HepG2 (cell line): ENCODE measurements at regions not wholly inside any gene's neighbourhood (a gene's known extent, or its start where the extent isn't known, plus 50 kb on each side); places are given as distances from the start of the nearest gene placed in this dataset.

ENCODE experiments used
- ATAC-seq: fragments of 200-7000 bp; cut with Tn5 transposase; 3 replicates; pipeline ENCODE4 v1.9.1; 2020; ENCODE audit warnings: mild to moderate bottlenecking, moderate library complexity
- BruUV-seq: library from RNA; stranded (reverse); fragments of 400-500 nt; replicated peaks from 2 replicates; lab custom pipeline; 2021; lab: Mats Ljungman, UMichigan
- CTCF ChIA-PET: fragments of 300-600 bp; formaldehyde crosslinking; extraction: SDS; loops from one replicate; lab custom pipeline; 2021; ENCODE audit warnings: low total read pairs, inconsistent platforms, low intra/inter-chr PET ratio; lab: Yijun Ruan, JAX
- POLR2A ChIA-PET: fragments of 350-600 bp; sonication (Branson Sonifier 250); formaldehyde crosslinking; loops from one replicate; lab custom pipeline; 2020; ENCODE audit warnings: antibody characterized with exemption, inconsistent platforms; lab: Yijun Ruan, JAX
- DNase-seq: peaks from one replicate; pipeline ENCODE4 v3.0.0-alpha.2; 2015; ENCODE audit warnings: low spot score
- FAIRE-seq: peaks from 3 replicates; lab custom pipeline; 2011; peaks lifted over from hg19 to GRCh38; lab: Jason Lieb, UNC
- H2AFZ ChIP-seq: one replicate; pipeline ENCODE4 v1.6.1; 2011; ENCODE audit warnings: low read length, inconsistent platforms
- H3K27ac ChIP-seq: fragments of 300-600 bp; 3 replicates; pipeline ENCODE4 v1.8.0; 2011; ENCODE audit warnings: mixed run types, mild to moderate bottlenecking, mixed read lengths, low read length, inconsistent platforms; ENCODE audit not compliant: insufficient read depth; ENCODE audit errors: extremely low read length
- H3K27me3 ChIP-seq, 2 experiments: fragments of 200-600 bp in 1 of 2; 2 replicates in 1 of 2; 3 replicates in 1 of 2; pipeline versions ENCODE4 v1.6.0 to v1.8.0; 2011; ENCODE audit warnings: low read length in 2 of 2, mild to moderate bottlenecking in 2 of 2, moderate library complexity in 2 of 2, inconsistent platforms in 1 of 2; ENCODE audit not compliant: insufficient read depth in 2 of 2, control insufficient read depth in 1 of 2
- H3K36me3 ChIP-seq, 2 experiments: fragments of 200-600 bp in 1 of 2; replicated peaks in 1 of 2; 2 replicates in 1 of 2; 3 replicates in 1 of 2; pipeline versions ENCODE4 v1.5.1 to v1.8.0; 2011; ENCODE audit warnings: low read length in 2 of 2, inconsistent platforms in 1 of 2; ENCODE audit not compliant: insufficient read depth in 2 of 2, control insufficient read depth in 1 of 2
- H3K4me1 ChIP-seq: 2 replicates; pipeline ENCODE4 v1.5.1; 2012; ENCODE audit warnings: low read length, inconsistent platforms; ENCODE audit not compliant: insufficient read depth
- H3K4me2 ChIP-seq: 2 replicates; pipeline ENCODE4 v1.6.0; 2011; ENCODE audit warnings: low read depth, low read length, inconsistent platforms
- H3K4me3 ChIP-seq, 3 experiments: fragments of 200-600 bp in 1 of 3; sonication (generic), shearing (Covaris generic) in 1 of 3; replicated peaks in 1 of 3; 2 replicates each; pipeline ENCODE4 v1.5.1; 2011 to 2016; ENCODE audit warnings: low read length in 3 of 3, inconsistent platforms in 2 of 3, low read depth in 2 of 3, mild to moderate bottlenecking in 2 of 3, control low read depth in 1 of 3, mixed read lengths in 1 of 3; ENCODE audit not compliant: insufficient read depth in 1 of 3
- H3K79me2 ChIP-seq: one replicate; pipeline ENCODE4 v1.6.1; 2011; ENCODE audit warnings: low read length, inconsistent platforms; ENCODE audit not compliant: insufficient read depth
- H3K9ac ChIP-seq: 2 replicates; pipeline ENCODE4 v1.6.0; 2011; ENCODE audit warnings: mild to moderate bottlenecking, low read depth, low read length, inconsistent platforms; ENCODE audit not compliant: insufficient read depth
- H3K9me3 ChIP-seq: 2 replicates; pipeline ENCODE4 v1.5.1; 2012; ENCODE audit warnings: mild to moderate bottlenecking, low read length
- H4K20me1 ChIP-seq: 2 replicates; pipeline ENCODE4 v1.6.0; 2011; ENCODE audit warnings: inconsistent platforms, mild to moderate bottlenecking, low read length, moderate library complexity; ENCODE audit not compliant: insufficient read depth
- CEBPB ChIP-seq: IDR thresholded peaks from 2 replicates; pipeline ENCODE4 v1.6.1; 2011; ENCODE audit warnings: low read depth, low read length, improper control_type of control experiment, borderline replicate concordance
- CREM ChIP-seq, 2 experiments: sonication (generic) in 1 of 2; formaldehyde crosslinking in 1 of 2; IDR thresholded peaks; 2 replicates each; pipeline versions ENCODE4 v1.4.0 to v1.6.1; 2016 to 2020; ENCODE audit warnings: antibody characterized with exemption in 1 of 2, mild to moderate bottlenecking in 1 of 2, missing genetic modification reagents in 1 of 2
- KDM1A ChIP-seq: IDR thresholded peaks from 2 replicates; pipeline ENCODE4 v1.6.1; 2016; ENCODE audit warnings: missing compliant biosample characterization
- KLF15 ChIP-seq: sonication (generic); formaldehyde crosslinking; IDR thresholded peaks from 2 replicates; pipeline ENCODE4 v1.8.1; 2023; ENCODE audit warnings: borderline replicate concordance, mild to moderate bottlenecking, inconsistent platforms, missing genetic modification reagents, mixed read lengths
- MED8 ChIP-seq: sonication (generic); formaldehyde crosslinking; IDR thresholded peaks from 2 replicates; pipeline ENCODE4 v1.8.1; 2023; ENCODE audit warnings: mild to moderate bottlenecking, missing genetic modification reagents; ENCODE audit not compliant: insufficient replicate concordance
- NCOA1 ChIP-seq: sonication (generic); formaldehyde crosslinking; IDR thresholded peaks from 2 replicates; pipeline ENCODE4 v1.9.0; 2021; ENCODE audit warnings: missing genetic modification reagents
- PHF20 ChIP-seq: sonication (generic); formaldehyde crosslinking; IDR thresholded peaks from 2 replicates; pipeline ENCODE4 v1.5.0; 2020; ENCODE audit warnings: mild to moderate bottlenecking, missing genetic modification reagents
- PITX1 ChIP-seq: sonication (generic); formaldehyde crosslinking; IDR thresholded peaks from 2 replicates; pipeline ENCODE4 v1.5.1; 2020; ENCODE audit warnings: mild to moderate bottlenecking, missing genetic modification reagents
- POGZ ChIP-seq: sonication (generic); formaldehyde crosslinking; IDR thresholded peaks from 2 replicates; pipeline ENCODE4 v1.4.0; 2020; ENCODE audit warnings: mild to moderate bottlenecking, missing genetic modification reagents
- RFX1 ChIP-seq: fragments of 450-650 bp; IDR thresholded peaks from 2 replicates; pipeline ENCODE4 v1.6.1; 2017
- SP4 ChIP-seq: sonication (generic); formaldehyde crosslinking; IDR thresholded peaks from 2 replicates; pipeline ENCODE4 v1.8.1; 2023; ENCODE audit warnings: mild to moderate bottlenecking, missing genetic modification reagents
- SRSF4 ChIP-seq: fragments of 200-400 bp; formaldehyde crosslinking; IDR thresholded peaks from one replicate; pipeline ENCODE4 v1.6.1; 2018; ENCODE audit warnings: mild to moderate bottlenecking, low read depth, low read length, moderate library complexity; ENCODE audit not compliant: poor library complexity, severe bottlenecking
- TCF7L2 ChIP-seq: IDR thresholded peaks from 2 replicates; pipeline ENCODE4 v1.6.1; 2011; ENCODE audit warnings: mild to moderate bottlenecking, low read depth, low read length, moderate library complexity
- ZBTB3 ChIP-seq: sonication (generic); formaldehyde crosslinking; IDR thresholded peaks from 2 replicates; pipeline ENCODE4 v1.4.0; 2020; ENCODE audit warnings: low read depth, mild to moderate bottlenecking, moderate library complexity, missing genetic modification reagents, borderline replicate concordance
- WGBS: methylation state at CpG from one replicate; pipeline ENCODE4 v1.1.6; 2017; ENCODE audit warnings: low lambda C conversion rate; 5-methylcytosine and 5-hydroxymethylcytosine counted together
- in situ Hi-C: cut with HindIII; loops from 2 replicates; pipeline ENCODE4 v1.10.0; 2017; ENCODE audit warnings: low pct_unique_long_range_greater_than_20kb; ENCODE audit not compliant: extremely low pct_ligation_motif_present
- intact Hi-C: fragments of 100-400 bp; cut with micrococcal nuclease; formaldehyde crosslinking; loops from one replicate; pipeline ENCODE4 v1.10.0; 2022; ENCODE audit not compliant: unreplicated experiment
- TF ChIP-seq, protein P1 (sequence below): sonication (generic); formaldehyde crosslinking; IDR thresholded peaks from 2 replicates; pipeline ENCODE4 v1.5.0; 2020; ENCODE audit warnings: mild to moderate bottlenecking, missing genetic modification reagents
- TF ChIP-seq, protein P2 (sequence below): sonication (generic); formaldehyde crosslinking; IDR thresholded peaks from 2 replicates; pipeline ENCODE4 v1.4.0; 2020; ENCODE audit warnings: missing genetic modification reagents
- TF ChIP-seq, protein P3 (sequence below): sonication (generic); formaldehyde crosslinking; IDR thresholded peaks from 2 replicates; pipeline ENCODE4 v1.5.0; 2020; ENCODE audit warnings: missing genetic modification reagents
- TF ChIP-seq, protein P4 (sequence below): sonication (generic); formaldehyde crosslinking; IDR thresholded peaks from 2 replicates; pipeline ENCODE4 v1.4.0; 2020; ENCODE audit warnings: missing genetic modification reagents

DNA sequence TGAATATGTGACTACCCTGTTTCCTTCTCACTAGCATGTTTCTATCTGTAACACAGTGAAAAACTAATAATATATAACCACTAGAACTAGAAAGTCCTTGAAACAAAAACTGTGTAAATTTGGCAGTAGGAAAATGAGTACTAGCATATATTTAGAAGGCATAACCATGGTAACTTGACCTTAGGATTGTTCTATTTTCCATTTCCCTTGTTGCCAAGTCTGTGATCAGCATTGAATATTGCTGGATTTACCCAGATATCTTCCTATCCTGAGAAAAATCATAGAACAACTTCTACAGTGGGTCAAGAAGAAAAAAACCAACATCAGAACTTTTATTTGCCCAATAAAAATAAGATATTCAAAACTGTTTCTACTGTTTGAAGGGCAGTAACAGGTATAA, 563.9 kb upstream of the NRXN1 start (continued):
- TF ChIP-seq NCOA1 (CRISPR knock-in tag) (no peak), SP4 (CRISPR knock-in tag) (no peak), SRSF4 (no peak), ZBTB3 (CRISPR knock-in tag) (no peak), KDM1A (CRISPR knock-in tag) (no peak)
- TF ChIP-seq, protein P1, sequence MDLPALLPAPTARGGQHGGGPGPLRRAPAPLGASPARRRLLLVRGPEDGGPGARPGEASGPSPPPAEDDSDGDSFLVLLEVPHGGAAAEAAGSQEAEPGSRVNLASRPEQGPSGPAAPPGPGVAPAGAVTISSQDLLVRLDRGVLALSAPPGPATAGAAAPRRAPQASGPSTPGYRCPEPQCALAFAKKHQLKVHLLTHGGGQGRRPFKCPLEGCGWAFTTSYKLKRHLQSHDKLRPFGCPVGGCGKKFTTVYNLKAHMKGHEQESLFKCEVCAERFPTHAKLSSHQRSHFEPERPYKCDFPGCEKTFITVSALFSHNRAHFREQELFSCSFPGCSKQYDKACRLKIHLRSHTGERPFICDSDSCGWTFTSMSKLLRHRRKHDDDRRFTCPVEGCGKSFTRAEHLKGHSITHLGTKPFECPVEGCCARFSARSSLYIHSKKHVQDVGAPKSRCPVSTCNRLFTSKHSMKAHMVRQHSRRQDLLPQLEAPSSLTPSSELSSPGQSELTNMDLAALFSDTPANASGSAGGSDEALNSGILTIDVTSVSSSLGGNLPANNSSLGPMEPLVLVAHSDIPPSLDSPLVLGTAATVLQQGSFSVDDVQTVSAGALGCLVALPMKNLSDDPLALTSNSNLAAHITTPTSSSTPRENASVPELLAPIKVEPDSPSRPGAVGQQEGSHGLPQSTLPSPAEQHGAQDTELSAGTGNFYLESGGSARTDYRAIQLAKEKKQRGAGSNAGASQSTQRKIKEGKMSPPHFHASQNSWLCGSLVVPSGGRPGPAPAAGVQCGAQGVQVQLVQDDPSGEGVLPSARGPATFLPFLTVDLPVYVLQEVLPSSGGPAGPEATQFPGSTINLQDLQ = no peak
- TF ChIP-seq, protein P2, sequence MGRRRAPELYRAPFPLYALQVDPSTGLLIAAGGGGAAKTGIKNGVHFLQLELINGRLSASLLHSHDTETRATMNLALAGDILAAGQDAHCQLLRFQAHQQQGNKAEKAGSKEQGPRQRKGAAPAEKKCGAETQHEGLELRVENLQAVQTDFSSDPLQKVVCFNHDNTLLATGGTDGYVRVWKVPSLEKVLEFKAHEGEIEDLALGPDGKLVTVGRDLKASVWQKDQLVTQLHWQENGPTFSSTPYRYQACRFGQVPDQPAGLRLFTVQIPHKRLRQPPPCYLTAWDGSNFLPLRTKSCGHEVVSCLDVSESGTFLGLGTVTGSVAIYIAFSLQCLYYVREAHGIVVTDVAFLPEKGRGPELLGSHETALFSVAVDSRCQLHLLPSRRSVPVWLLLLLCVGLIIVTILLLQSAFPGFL (CRISPR knock-in tag) = no peak
- TF ChIP-seq, all 625 proteins: peak for 0

DNA sequence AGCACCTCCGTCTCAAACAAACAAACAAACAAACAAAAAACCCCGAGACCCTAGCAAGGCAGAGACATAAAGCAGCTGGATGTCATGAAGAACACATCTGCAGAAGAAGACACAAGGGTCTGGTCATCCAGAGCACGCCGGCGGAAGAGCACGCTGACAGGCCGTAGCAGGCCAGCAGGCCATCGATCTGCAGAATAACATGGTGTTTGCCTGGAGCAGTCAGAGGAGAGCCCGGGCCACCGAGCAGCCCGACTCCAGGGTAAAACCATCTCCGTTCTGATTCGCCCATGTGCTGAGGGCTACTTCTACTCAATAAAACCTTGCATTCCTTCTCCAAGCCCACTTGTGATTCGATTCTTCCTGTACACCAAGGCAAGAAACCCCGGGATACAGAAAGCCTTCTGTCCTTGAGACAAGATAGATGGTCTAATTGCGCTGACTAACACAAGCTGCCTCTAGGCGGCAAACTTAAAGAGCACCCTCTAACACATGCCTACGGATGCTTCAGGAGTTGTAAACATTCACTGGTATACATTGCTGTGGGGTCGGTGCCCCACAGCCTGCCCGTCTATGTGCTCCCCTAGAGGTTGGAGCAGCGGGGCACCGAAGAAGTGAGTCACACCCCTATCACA, 549.8 kb upstream of the NRXN1 start:
- no peak overlapping the region for H3K27ac ChIP-seq
- no peak for DNase-seq
- H2AFZ ChIP-seq = no peak overlapping the region
- H3K9ac ChIP-seq = no peak overlapping the region
- H4K20me1 ChIP-seq = no peaks in the 10 kb centered on the region
- H3K4me1 ChIP-seq = no peaks in the 10 kb centered on the region
- no peaks in the 10 kb centered on the region for H3K79me2 ChIP-seq
- intact Hi-C loops (no loop called here), in situ Hi-C loops (no loop called here)
- POLR2A ChIA-PET = no interaction called here
- no peak overlapping the region for H3K4me2 ChIP-seq
- FAIRE-seq = no peak
- H3K4me3 ChIP-seq = no peak overlapping the region
- peak; percentile 31; the same call in 1 of the 3 replicates for ATAC-seq
- peaks cover 29% of the 10 kb centered on the region for H3K9me3 ChIP-seq
- WGBS = 38% methylated on average over 18 of the region's 22 CpGs
- H3K36me3 ChIP-seq = no peaks in the 10 kb centered on the region
- CTCF ChIA-PET = no interaction called here
- BruUV-seq = no TSS peak
- no peaks in the 10 kb centered on the region for H3K27me3 ChIP-seq
- TF ChIP-seq KLF15 (CRISPR knock-in tag) (no peak), PHF20 (CRISPR knock-in tag) (no peak), POGZ (CRISPR knock-in tag) (no peak), TCF7L2 (no peak), MED8 (CRISPR knock-in tag) (no peak), CREM (IDR thresholded peaks at IDR 0.05) (no peak), CREM (CRISPR knock-in tag; IDR thresholded peaks at IDR 0.05) (no peak), PITX1 (no peak), CEBPB (no peak), RFX1 (no peak)
- TF ChIP-seq, protein P3, sequence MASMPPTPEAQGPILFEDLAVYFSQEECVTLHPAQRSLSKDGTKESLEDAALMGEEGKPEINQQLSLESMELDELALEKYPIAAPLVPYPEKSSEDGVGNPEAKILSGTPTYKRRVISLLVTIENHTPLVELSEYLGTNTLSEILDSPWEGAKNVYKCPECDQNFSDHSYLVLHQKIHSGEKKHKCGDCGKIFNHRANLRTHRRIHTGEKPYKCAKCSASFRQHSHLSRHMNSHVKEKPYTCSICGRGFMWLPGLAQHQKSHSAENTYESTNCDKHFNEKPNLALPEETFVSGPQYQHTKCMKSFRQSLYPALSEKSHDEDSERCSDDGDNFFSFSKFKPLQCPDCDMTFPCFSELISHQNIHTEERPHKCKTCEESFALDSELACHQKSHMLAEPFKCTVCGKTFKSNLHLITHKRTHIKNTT (CRISPR knock-in tag) = no peak
- TF ChIP-seq, protein P4, sequence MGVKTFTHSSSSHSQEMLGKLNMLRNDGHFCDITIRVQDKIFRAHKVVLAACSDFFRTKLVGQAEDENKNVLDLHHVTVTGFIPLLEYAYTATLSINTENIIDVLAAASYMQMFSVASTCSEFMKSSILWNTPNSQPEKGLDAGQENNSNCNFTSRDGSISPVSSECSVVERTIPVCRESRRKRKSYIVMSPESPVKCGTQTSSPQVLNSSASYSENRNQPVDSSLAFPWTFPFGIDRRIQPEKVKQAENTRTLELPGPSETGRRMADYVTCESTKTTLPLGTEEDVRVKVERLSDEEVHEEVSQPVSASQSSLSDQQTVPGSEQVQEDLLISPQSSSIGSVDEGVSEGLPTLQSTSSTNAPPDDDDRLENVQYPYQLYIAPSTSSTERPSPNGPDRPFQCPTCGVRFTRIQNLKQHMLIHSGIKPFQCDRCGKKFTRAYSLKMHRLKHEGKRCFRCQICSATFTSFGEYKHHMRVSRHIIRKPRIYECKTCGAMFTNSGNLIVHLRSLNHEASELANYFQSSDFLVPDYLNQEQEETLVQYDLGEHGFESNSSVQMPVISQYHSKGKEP (CRISPR knock-in tag) = no peak
